Sigmoid colon (tissue), 6 donors: ENCODE measurements at regions not wholly inside any gene's neighbourhood (a gene's known extent, or its start where the extent isn't known, plus 50 kb on each side); places are given as distances from the start of the nearest gene placed in this dataset.

ENCODE experiments used
- DNase-seq: peaks from one replicate; pipeline ENCODE4 v3.0.0-alpha.2; 2019
- H3K27ac ChIP-seq, 4 donors: fragments of 200-600 bp; sonication (generic); one replicate each; pipeline ENCODE4 v1.5.1; 2016 to 2019; ENCODE audit warnings: mild to moderate bottlenecking in 1 of 4
- H3K27me3 ChIP-seq, 3 donors: fragments of 200-600 bp; sonication (generic); one replicate each; pipeline ENCODE4 v1.5.1; 2019; ENCODE audit warnings: mild to moderate bottlenecking in 1 of 3
- H3K36me3 ChIP-seq, 4 donors: fragments of 200-600 bp; sonication (generic); one replicate each; pipeline ENCODE4 v1.5.1; 2016 to 2019
- H3K4me1 ChIP-seq, 4 donors: fragments of 200-600 bp; sonication (generic); one replicate each; pipeline ENCODE4 v1.5.1; 2017 to 2019
- H3K4me3 ChIP-seq, 4 donors: fragments of 200-600 bp; sonication (generic); one replicate each; pipeline ENCODE4 v1.5.1; 2017 to 2019; ENCODE audit warnings: mild to moderate bottlenecking in 2 of 4, moderate library complexity in 1 of 4
- H3K9me3 ChIP-seq, 4 donors: fragments of 200-600 bp in 3 of 4; sonication (generic) in 3 of 4; one replicate each; pipeline versions ENCODE4 v1.5.1 to v1.6.1; 2013 to 2019
- CTCF ChIP-seq, 4 experiments: fragments of 450-650 bp in 3 of 4; fragments of 200-600 bp in 1 of 4; IDR thresholded peaks; one replicate each; pipeline ENCODE4 v1.5.1; 2016 to 2019; ENCODE audit warnings: antibody characterized with exemption in 4 of 4, mild to moderate bottlenecking in 3 of 4, moderate library complexity in 2 of 4
- EP300 ChIP-seq, 4 donors: sonication (generic); formaldehyde crosslinking; IDR thresholded peaks; one replicate each; pipeline ENCODE4 v1.6.1; 2017; ENCODE audit warnings: antibody characterized with exemption in 4 of 4
- POLR2A ChIP-seq, 2 donors: fragments of 450-650 bp; IDR thresholded peaks; one replicate each; pipeline ENCODE4 v1.6.1; 2016; ENCODE audit warnings: antibody characterized with exemption in 2 of 2, mild to moderate bottlenecking in 2 of 2, moderate library complexity in 2 of 2
- POLR2AphosphoS5 ChIP-seq, 4 donors: sonication (generic); formaldehyde crosslinking; IDR thresholded peaks; one replicate each; pipeline ENCODE4 v1.6.1; 2017; ENCODE audit warnings: antibody characterized with exemption in 4 of 4
- WGBS, 2 donors: extraction: QIAGEN DNeasy Blood & Tissue Kit; methylation state at CpG; one replicate each; pipeline ENCODE4 v1.1.7; 2013; 5-methylcytosine and 5-hydroxymethylcytosine counted together
- intact Hi-C: fragments of 100-400 bp; cut with DNase I; formaldehyde crosslinking; loops from one replicate; pipeline ENCODE4 v1.15.1; 2023
- donor health status: healthy with polysubstance abuse.
- donor health status: healthy.

GRCh38 chr9:3682186-3682585 is 156.4 kb upstream of the RFX3 start:
- intact Hi-C loops: no loop called here
- DNase-seq: no peak

GRCh38 chr9:3677541-3677940 is 151.7 kb upstream of the RFX3 start:
- intact Hi-C loops: no loop called here
- no peak for DNase-seq
- TF ChIP-seq EP300 (IDR thresholded peaks at IDR 0.05) (no peak), CTCF (IDR thresholded peaks at IDR 0.05) (no peak), POLR2A (IDR thresholded peaks at IDR 0.05) (no peak), POLR2AphosphoS5 (IDR thresholded peaks at IDR 0.05) (no peak)

More at GRCh38 chr9:3682186-3682585, 156.4 kb upstream of the RFX3 start:
- no peak for TF ChIP-seq POLR2AphosphoS5 (IDR thresholded peaks at IDR 0.05)
- no peak for TF ChIP-seq POLR2A (IDR thresholded peaks at IDR 0.05)
- no peak for TF ChIP-seq EP300 (IDR thresholded peaks at IDR 0.05)
- TF ChIP-seq CTCF (IDR thresholded peaks at IDR 0.05): no peak
- Histone ChIP-seq H3K4me1 (no peaks in the 10 kb centered on the region), H3K4me3 (no peak overlapping the region), H3K36me3 (no peaks in the 10 kb centered on the region), H3K9me3 (no peaks in the 10 kb centered on the region), H3K27ac (no peak overlapping the region), H3K27me3 (no peaks in the 10 kb centered on the region)
- WGBS, 2 donors: 88 to 89% methylated on average over 3 of the region's 3 CpGs

GRCh38 chr9:3676766-3677165 is 151.0 kb upstream of the RFX3 start:
- DNase-seq: no peak
- Histone ChIP-seq H3K4me3 (no peak overlapping the region), H3K9me3 (no peaks in the 10 kb centered on the region), H3K4me1 (no peaks in the 10 kb centered on the region), H3K36me3 (no peaks in the 10 kb centered on the region), H3K27ac (no peak overlapping the region), H3K27me3 (no peaks in the 10 kb centered on the region)
- no peak for TF ChIP-seq POLR2A (IDR thresholded peaks at IDR 0.05)
- TF ChIP-seq EP300 (IDR thresholded peaks at IDR 0.05): no peak
- no peak for TF ChIP-seq CTCF (IDR thresholded peaks at IDR 0.05)
- no peak for TF ChIP-seq POLR2AphosphoS5 (IDR thresholded peaks at IDR 0.05)
- intact Hi-C loops: no loop called here
- WGBS, 2 donors: 17 to 53% methylated on average over 3 of the region's 3 CpGs

More at GRCh38 chr9:3677541-3677940, 151.7 kb upstream of the RFX3 start:
- Histone ChIP-seq H3K4me3 (no peak overlapping the region), H3K27me3 (no peaks in the 10 kb centered on the region), H3K4me1 (no peaks in the 10 kb centered on the region), H3K36me3 (no peaks in the 10 kb centered on the region), H3K9me3 (no peaks in the 10 kb centered on the region), H3K27ac (no peak overlapping the region)
- WGBS, 2 donors: 84 to 96% methylated on average over 4 of the region's 4 CpGs

DNA sequence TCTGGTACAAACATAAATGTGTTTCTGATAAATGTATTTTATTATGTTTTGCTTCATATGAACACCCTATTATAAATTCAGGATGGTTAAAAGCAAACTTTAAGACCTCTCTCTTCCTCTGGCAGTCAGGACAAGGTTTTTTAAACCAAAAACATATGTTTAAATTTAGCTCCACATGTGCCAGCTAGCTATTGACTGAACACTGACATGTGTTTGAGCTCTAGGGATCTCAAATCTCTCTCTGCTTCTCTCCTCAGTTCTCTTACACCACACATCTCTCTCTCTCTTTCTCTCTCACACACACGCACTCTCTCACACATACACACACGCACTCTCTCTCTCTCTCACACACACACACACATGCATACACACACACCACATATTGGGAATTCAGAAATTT is 150.1 kb upstream of the RFX3 start:
- Histone ChIP-seq H3K27ac (no peak overlapping the region), H3K36me3 (no peaks in the 10 kb centered on the region), H3K4me3 (no peak overlapping the region), H3K27me3 (no peaks in the 10 kb centered on the region), H3K9me3 (no peaks in the 10 kb centered on the region), H3K4me1 (no peaks in the 10 kb centered on the region)
- DNase-seq: no peak
- no peak for TF ChIP-seq EP300 (IDR thresholded peaks at IDR 0.05)
- no peak for TF ChIP-seq CTCF (IDR thresholded peaks at IDR 0.05)
- intact Hi-C loops: no loop called here
- WGBS, 2 donors: 88 to 96% methylated on average over 2 of the region's 2 CpGs

GRCh38 chr9:3674561-3674960 is 148.8 kb upstream of the RFX3 start:
- Histone ChIP-seq H3K4me3 (no peak overlapping the region), H3K9me3 (no peaks in the 10 kb centered on the region), H3K36me3 (no peaks in the 10 kb centered on the region), H3K27ac (no peak overlapping the region), H3K4me1 (no peaks in the 10 kb centered on the region), H3K27me3 (no peaks in the 10 kb centered on the region)
- DNase-seq: no peak
- 84 to 90% methylated on average over 5 of the region's 5 CpGs for WGBS, 2 donors
- TF ChIP-seq POLR2A (IDR thresholded peaks at IDR 0.05) (no peak), EP300 (IDR thresholded peaks at IDR 0.05) (no peak), CTCF (IDR thresholded peaks at IDR 0.05) (no peak), POLR2AphosphoS5 (IDR thresholded peaks at IDR 0.05) (no peak)
- intact Hi-C loops: no loop called here
